HG02763 (cell line): ENCODE measurements at regions not wholly inside any gene's neighbourhood (a gene's known extent, or its start where the extent isn't known, plus 50 kb on each side); places are given as distances from the start of the nearest gene placed in this dataset.
"Not testable (repeated sequence)": the region's sequence is repeated elsewhere in the genome, so short reads cannot be mapped to it uniquely, and the experiment has no call there.

Experiments
- ATAC-seq: cut with Tn5 transposase; IDR thresholded peaks from one replicate; pipeline ENCODE4 v1.9.1; 2021; ENCODE audit warnings: mild to moderate bottlenecking, moderate library complexity; ENCODE audit not compliant: unreplicated experiment

DNA sequence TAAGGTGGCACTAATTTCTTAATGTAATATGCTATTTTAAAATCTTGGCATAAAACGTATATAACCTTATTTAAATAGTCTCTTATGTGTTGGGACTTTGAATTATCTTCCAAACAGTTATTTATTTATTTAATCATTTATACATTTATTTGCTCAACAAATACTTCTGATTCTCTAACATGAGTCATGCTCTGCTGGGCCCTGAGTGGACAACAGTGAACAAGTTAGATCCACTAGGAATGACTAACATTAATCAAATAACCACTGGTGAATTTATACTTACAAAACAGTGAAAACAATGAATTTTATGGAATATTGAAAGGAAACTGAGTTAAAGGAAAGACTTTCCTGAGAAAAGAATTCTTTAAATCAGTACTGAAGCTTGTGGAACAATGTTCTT is 1257.2 kb upstream of the CHAC2 start:
- ATAC-seq = no peak

- ATAC-seq = no peak
Observed at GRCh38 chr2:52502476-52502860, 1265.1 kb upstream of the CHAC2 start.

DNA sequence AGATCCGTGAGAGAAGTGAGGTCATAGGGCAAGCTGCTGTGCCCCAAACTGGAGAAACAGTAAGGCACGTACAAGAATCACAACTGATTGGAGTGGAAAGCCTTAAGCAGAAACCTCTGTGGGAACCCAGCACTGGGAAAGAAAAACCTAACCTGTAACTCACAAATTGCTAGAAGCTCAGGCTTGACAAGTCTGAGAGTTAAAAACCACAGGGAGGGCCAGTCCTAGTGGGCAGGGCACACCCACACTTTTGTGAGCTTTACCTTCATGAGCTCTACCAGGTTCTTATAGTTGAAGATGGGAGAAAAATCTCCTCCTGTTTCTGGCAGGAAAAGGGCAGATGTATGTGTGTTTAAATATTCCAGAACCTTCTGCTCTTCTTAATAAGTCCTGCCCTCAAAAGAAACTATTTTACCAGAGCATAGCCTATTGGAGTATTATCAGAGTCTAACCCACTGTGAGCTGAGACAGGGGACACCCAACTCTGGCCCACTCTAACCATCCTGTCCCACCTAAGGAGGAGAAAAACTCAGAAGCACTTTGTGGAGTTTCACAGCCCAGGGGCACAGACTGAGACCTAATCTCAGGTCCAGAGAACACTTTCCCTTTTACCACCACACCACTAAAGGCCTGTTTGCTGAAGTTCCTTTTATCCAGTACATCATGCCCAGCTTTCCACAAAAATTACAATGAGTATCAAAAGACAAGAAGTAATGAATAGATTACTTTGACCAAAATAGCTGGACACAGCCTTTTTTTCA is 1265.7 kb upstream of the CHAC2 start:
- no peak for ATAC-seq

GRCh38 chr2:52500561-52500960 is 1267.0 kb upstream of the CHAC2 start:
- no peak for ATAC-seq

DNA sequence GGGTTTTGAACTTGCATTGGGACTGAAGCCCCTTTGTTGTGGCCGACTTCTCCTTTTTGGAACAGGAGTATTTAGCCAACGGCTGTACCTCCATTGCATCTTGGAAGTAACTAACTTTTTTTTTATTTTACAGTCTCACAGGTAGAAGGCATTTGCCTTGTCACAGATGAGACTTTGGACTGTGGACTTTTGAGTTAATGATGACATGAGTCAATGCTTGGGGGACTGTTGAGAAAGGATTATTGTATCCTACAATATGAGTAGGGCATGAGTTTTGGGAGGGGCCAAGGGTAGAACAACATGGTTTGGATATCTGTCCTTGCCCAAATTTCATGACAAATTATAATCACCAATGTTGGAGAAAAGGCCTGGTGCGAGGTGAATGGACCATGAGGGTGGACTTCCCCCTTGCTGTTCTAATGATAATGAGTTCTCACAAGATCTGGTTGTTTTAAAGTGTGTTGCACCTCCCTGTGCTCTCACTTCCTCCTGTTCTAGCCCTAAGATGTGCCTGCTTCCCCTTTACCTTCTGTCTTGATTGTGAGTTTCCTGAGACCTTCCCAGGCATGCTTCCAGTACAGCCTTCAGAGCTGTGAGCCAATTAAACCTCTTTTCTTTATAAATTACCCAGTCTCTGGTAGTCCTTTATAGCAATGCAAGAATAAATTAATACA is 1269.4 kb upstream of the CHAC2 start:
- no peak for ATAC-seq

- no peak for ATAC-seq
Observed at GRCh38 chr2:52495816-52496215, 1271.8 kb upstream of the CHAC2 start.

DNA sequence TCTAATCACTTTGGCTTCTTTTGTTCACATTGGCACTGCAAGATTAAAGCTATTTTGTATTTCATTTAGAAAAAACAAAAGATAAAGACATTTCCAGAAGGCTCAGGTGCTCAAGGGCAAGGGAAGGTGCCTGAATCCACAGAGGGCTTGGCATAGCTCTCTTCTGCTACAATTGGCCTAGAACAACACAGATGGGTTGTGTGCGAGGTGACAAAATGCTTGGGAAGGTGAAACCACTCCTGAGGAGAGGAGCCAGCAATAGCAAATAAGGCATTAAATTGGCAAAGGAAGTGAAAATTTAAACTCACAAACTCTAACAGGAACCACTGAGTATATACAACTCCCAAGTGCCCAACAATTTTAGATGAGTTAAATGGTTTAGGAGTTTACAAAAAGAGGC is 1290.4 kb upstream of the CHAC2 start:
- no peak for ATAC-seq

DNA sequence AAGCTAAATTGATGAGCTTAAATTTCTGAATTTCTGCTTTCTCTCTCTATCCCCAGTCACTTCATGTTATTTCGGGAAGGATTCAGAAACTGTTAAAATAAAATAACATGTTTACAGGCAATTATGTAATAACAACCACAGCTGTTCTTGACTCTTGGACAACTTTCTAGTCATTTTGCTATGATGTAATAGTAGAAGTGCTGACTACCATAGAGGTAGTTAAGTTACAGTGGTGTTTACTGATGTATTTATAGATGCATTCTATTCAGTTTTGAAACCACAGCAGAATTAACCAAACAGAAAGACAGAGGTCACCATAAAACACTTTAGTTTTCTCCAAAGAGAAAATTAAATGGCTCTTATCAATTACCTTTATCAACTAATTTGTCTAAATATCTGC is 1292.0 kb upstream of the CHAC2 start:
- no peak for ATAC-seq

- no peak for ATAC-seq
Observed at GRCh38 chr2:52474091-52474490, 1293.5 kb upstream of the CHAC2 start.

DNA sequence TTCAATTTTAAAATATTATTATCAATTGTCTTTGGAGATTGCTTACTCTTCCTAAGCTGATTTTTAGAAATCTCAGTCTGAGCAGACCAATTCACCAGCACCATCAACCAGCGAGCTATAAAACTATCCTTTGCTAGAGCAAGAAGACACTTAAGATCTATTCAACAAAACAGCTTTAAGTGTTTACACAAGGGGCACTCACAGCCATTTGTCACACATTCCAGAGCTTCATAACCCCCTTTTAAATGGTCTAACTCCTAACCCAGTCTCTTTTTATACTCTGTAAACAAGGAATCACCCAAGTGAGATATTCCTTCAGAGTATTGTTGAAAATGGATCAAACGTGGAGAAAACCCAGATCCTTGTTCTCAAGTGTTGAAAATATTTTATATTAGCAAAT is 1294.1 kb upstream of the CHAC2 start:
- ATAC-seq = no peak

GRCh38 chr2:52470457-52470856 is 1297.1 kb upstream of the CHAC2 start:
- ATAC-seq = not testable (repeated sequence)

GRCh38 chr2:52467189-52467588 is 1300.4 kb upstream of the CHAC2 start:
- no peak for ATAC-seq

DNA sequence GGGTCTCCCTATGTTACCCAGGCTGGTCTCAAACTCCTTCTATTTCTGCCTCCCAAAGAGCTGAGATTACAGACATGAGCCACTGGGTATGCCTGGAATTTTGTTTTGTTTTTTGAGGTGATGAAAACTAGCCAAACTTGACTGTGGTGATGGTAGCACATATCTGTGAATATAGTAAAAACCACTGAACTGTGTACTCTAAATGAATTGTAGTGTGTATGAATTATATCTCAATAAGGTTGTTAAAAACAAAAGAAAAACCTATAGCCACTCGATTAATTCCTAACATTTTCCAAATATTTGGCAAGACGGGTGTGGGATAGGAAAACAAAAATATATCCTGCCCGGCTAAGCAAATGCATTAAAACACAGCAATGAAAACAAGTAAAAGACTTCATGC is 1302.3 kb upstream of the CHAC2 start:
- no peak for ATAC-seq

DNA sequence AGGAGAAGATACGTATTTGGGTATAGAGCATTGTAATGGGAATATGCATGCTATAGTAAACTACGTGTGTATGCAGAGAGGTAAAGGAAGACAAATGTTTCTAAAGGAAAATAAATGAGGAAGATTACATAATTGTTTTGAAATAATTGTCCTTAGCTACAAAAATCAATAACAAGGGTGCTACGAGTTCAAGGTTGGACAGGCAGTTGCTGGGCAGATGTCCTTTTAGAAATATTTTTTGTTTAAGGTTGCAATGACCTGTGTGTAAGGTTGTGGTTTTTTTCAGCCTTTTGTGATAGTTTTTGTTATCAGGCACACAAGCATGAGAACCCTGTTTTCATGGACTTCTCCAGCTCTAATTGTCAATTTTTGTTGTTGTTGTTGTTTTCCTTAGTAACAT is 1304.1 kb upstream of the CHAC2 start:
- no peak for ATAC-seq

DNA sequence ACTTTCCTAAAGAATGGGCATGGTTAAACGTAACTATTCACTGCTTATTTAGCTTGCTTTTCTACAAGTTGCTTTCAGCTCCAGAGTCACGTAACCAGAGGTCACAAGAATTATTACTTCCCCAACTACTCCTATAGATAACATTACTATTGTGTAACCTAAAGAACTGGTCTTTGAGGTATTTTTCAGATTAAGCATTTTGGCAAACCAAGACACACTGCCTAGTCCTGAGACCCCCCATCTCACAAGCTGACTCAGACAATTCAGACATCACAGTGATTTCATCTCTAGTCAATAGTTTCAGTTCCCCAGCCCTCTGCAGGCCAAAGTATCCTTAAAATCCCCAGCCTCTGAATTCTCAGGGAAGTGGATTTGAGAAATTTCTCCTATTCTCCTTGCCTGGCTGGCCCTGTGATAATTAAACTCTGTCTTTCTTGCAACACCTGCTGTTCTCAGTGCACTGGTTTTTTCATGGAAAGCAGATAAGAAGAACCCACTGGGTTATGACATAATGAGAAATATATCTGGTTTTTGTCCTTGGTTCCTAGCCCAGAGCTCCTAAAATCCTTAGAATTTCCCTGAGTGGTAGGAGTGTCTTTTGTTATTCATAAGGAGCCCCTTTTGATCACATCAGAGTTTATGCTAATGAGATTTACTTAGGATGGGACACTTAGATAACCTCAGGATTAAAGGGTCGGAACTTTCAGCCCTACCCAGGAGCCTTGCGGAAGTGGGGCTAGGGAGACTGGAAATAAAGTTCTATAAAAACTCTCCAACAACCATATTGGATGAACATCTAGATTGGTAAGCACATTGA is 1310.8 kb upstream of the CHAC2 start:
- ATAC-seq = no peak

- no peak for ATAC-seq
Observed at GRCh38 chr2:52454962-52455361, 1312.6 kb upstream of the CHAC2 start.

- no peak for ATAC-seq
Observed at GRCh38 chr2:52452201-52452600, 1315.4 kb upstream of the CHAC2 start.

GRCh38 chr2:52445686-52446085 is 1321.9 kb upstream of the CHAC2 start:
- ATAC-seq = no peak

- ATAC-seq = no peak
Observed at GRCh38 chr2:52431352-52431760, 1336.2 kb upstream of the CHAC2 start.

GRCh38 chr2:52429740-52430139 is 1337.9 kb upstream of the CHAC2 start:
- ATAC-seq = no peak

- ATAC-seq = no peak
Observed at GRCh38 chr2:52429171-52429570, 1338.4 kb upstream of the CHAC2 start.

DNA sequence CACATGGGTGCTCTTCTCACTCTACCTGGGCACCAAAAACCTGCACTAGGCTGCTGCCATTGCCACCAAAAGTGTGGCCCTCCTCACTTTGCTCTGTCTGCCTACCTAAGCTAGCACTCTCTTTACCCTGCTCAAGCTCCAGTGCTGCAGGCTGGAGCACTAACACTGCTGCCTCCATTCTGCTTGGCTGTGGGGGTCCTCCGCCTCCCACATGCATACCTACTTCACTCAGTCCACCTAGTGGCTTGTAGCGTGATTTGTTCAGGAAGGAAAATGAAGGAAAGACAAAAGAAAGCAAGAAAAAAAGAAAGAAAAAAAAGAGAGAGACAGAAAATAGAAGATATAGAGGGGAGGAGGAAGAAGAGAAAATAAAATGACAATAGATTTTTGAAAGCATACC is 1339.4 kb upstream of the CHAC2 start:
- ATAC-seq = no peak
